ENCODE measurements at regions not wholly inside any gene's neighbourhood (a gene's known extent, or its start where the extent isn't known, plus 50 kb on each side); places are given as distances from the start of the nearest gene placed in this dataset.
A peak's percentile ranks its signal among the peaks of the same experiment; 100 is the strongest.

- Histone ChIP-seq H3K9me3 (replicated peaks) (no peaks in the 10 kb centered on the region), H3K27me3 (ENCODE audit: low read depth) (peaks cover 6% of the 10 kb centered on the region), H3K27ac (replicated peaks) (peak overlapping the region; percentile 77), H3K4me3 (no peak overlapping the region), H3K36me3 (no peaks in the 10 kb centered on the region), H3K4me1 (peaks cover 40% of the 10 kb centered on the region)
- intact Hi-C loops (cut with micrococcal nuclease), result no loop called here
- no peak for DNase-seq
- TF ChIP-seq CTCF (IDR thresholded peaks at IDR 0.05; ENCODE audit: borderline replicate concordance), result no peak
Measured at GRCh38 chr11:112786196-112786595, 175.0 kb upstream of the NCAM1 start.

- no peak for DNase-seq
- no peaks in the 10 kb centered on the region for H3K9me3 ChIP-seq (replicated peaks)
- intact Hi-C loops (cut with micrococcal nuclease), result no loop called here
- peak overlapping the region; percentile 77 for H3K27ac ChIP-seq (replicated peaks)
- peaks cover 37% of the 10 kb centered on the region for H3K4me1 ChIP-seq
- no peak for TF ChIP-seq CTCF (IDR thresholded peaks at IDR 0.05; ENCODE audit: borderline replicate concordance)
- H3K27me3 ChIP-seq (ENCODE audit: low read depth), result peaks cover 3% of the 10 kb centered on the region
- no peak overlapping the region for H3K4me3 ChIP-seq
- H3K36me3 ChIP-seq, result no peaks in the 10 kb centered on the region
Measured at GRCh38 chr11:112786886-112787530, 174.2 kb upstream of the NCAM1 start.

- intact Hi-C loops (cut with micrococcal nuclease), result no loop called here
- H3K9me3 ChIP-seq (replicated peaks), result no peaks in the 10 kb centered on the region
- DNase-seq, result no peak
- no peak overlapping the region for H3K4me3 ChIP-seq
- H3K36me3 ChIP-seq, result no peaks in the 10 kb centered on the region
- TF ChIP-seq CTCF (IDR thresholded peaks at IDR 0.05; ENCODE audit: borderline replicate concordance), result no peak
- peaks cover 33% of the 10 kb centered on the region for H3K4me1 ChIP-seq
- H3K27me3 ChIP-seq (ENCODE audit: low read depth), result no peaks in the 10 kb centered on the region
- H3K27ac ChIP-seq (replicated peaks), result no peak overlapping the region
Measured at GRCh38 chr11:112789481-112789880, 171.7 kb upstream of the NCAM1 start.

GRCh38 chr11:112790286-112790685 is 170.9 kb upstream of the NCAM1 start:
- Histone ChIP-seq H3K4me1 (peaks cover 32% of the 10 kb centered on the region), H3K27ac (replicated peaks) (no peak overlapping the region), H3K9me3 (replicated peaks) (no peaks in the 10 kb centered on the region), H3K36me3 (no peaks in the 10 kb centered on the region), H3K4me3 (no peak overlapping the region), H3K27me3 (ENCODE audit: low read depth) (no peaks in the 10 kb centered on the region)
- TF ChIP-seq CTCF (IDR thresholded peaks at IDR 0.05; ENCODE audit: borderline replicate concordance), result no peak
- intact Hi-C loops (cut with micrococcal nuclease), result loop anchor here (10.0 kb wide), 1 partner anchor 205 kb away; no protein-coding TSS in a partner anchor
- no peak for DNase-seq

GRCh38 chr11:112792070-112792469 is 169.2 kb upstream of the NCAM1 start:
- intact Hi-C loops (cut with micrococcal nuclease), result loop anchor here (10.0 kb wide), 1 partner anchor 207 kb away; no protein-coding TSS in a partner anchor
- TF ChIP-seq CTCF (IDR thresholded peaks at IDR 0.05; ENCODE audit: borderline replicate concordance), result no peak
- Histone ChIP-seq H3K36me3 (no peaks in the 10 kb centered on the region), H3K4me3 (no peak overlapping the region), H3K4me1 (peaks cover 30% of the 10 kb centered on the region), H3K27me3 (ENCODE audit: low read depth) (no peaks in the 10 kb centered on the region), H3K9me3 (replicated peaks) (no peaks in the 10 kb centered on the region), H3K27ac (replicated peaks) (no peak overlapping the region)
- no peak for DNase-seq
